ENCODE measurements at regions not wholly inside any gene's neighbourhood (a gene's known extent, or its start where the extent isn't known, plus 50 kb on each side); places are given as distances from the start of the nearest gene placed in this dataset.

GRCh38 chr13:32889986-32890565, 126.1 kb upstream of the KL start:
- no peaks in the 10 kb centered on the region for H3K27me3 Mint-ChIP-seq
- H3K9me3 Mint-ChIP-seq, result peaks cover 10% of the 10 kb centered on the region
- H3K4me3 Mint-ChIP-seq, result no peak overlapping the region
- H3K36me3 Mint-ChIP-seq, result peaks cover 5% of the 10 kb centered on the region
- no peak overlapping the region for H3K27ac Mint-ChIP-seq
- H3K4me1 Mint-ChIP-seq, result no peaks in the 10 kb centered on the region

- peaks cover 2% of the 10 kb centered on the region for H3K36me3 Mint-ChIP-seq
- no peak overlapping the region for H3K27ac Mint-ChIP-seq
- no peak overlapping the region for H3K4me3 Mint-ChIP-seq
- H3K27me3 Mint-ChIP-seq, result no peaks in the 10 kb centered on the region
- no peaks in the 10 kb centered on the region for H3K4me1 Mint-ChIP-seq
- peaks cover 4% of the 10 kb centered on the region for H3K9me3 Mint-ChIP-seq
Measured at GRCh38 chr13:32893176-32893575, 123.0 kb upstream of the KL start.

- H3K27me3 Mint-ChIP-seq, result no peaks in the 10 kb centered on the region
- peaks cover 2% of the 10 kb centered on the region for H3K36me3 Mint-ChIP-seq
- H3K9me3 Mint-ChIP-seq, result peaks cover 4% of the 10 kb centered on the region
- no peak overlapping the region for H3K4me3 Mint-ChIP-seq
- no peak overlapping the region for H3K27ac Mint-ChIP-seq
- no peaks in the 10 kb centered on the region for H3K4me1 Mint-ChIP-seq
Measured at GRCh38 chr13:32894589-32895001, 121.6 kb upstream of the KL start.

- no peaks in the 10 kb centered on the region for H3K4me1 Mint-ChIP-seq
- H3K4me3 Mint-ChIP-seq, result no peak overlapping the region
- H3K36me3 Mint-ChIP-seq, result peaks cover 2% of the 10 kb centered on the region
- no peak overlapping the region for H3K27ac Mint-ChIP-seq
- H3K9me3 Mint-ChIP-seq, result peaks cover 4% of the 10 kb centered on the region
- H3K27me3 Mint-ChIP-seq, result no peaks in the 10 kb centered on the region
Measured at GRCh38 chr13:32895296-32895695, 120.9 kb upstream of the KL start.

- H3K36me3 Mint-ChIP-seq, result peaks cover 2% of the 10 kb centered on the region
- no peaks in the 10 kb centered on the region for H3K27me3 Mint-ChIP-seq
- H3K4me1 Mint-ChIP-seq, result no peaks in the 10 kb centered on the region
- no peak overlapping the region for H3K4me3 Mint-ChIP-seq
- peaks cover 4% of the 10 kb centered on the region for H3K9me3 Mint-ChIP-seq
- H3K27ac Mint-ChIP-seq, result no peak overlapping the region
Measured at GRCh38 chr13:32897296-32897695, 118.9 kb upstream of the KL start.

- no peaks in the 10 kb centered on the region for H3K36me3 Mint-ChIP-seq
- H3K9me3 Mint-ChIP-seq, result no peaks in the 10 kb centered on the region
- H3K27ac Mint-ChIP-seq, result no peak overlapping the region
- peaks cover 18% of the 10 kb centered on the region for H3K4me1 Mint-ChIP-seq
- no peak overlapping the region for H3K4me3 Mint-ChIP-seq
- no peaks in the 10 kb centered on the region for H3K27me3 Mint-ChIP-seq
Measured at GRCh38 chr13:32902029-32902780, 114.0 kb upstream of the KL start.

GRCh38 chr13:32902874-32903273, 113.3 kb upstream of the KL start:
- Mint-ChIP-seq H3K9me3 (no peaks in the 10 kb centered on the region), H3K27me3 (no peaks in the 10 kb centered on the region), H3K27ac (no peak overlapping the region), H3K4me1 (peaks cover 18% of the 10 kb centered on the region), H3K36me3 (no peaks in the 10 kb centered on the region), H3K4me3 (no peak overlapping the region)

- Mint-ChIP-seq H3K4me1 (peaks cover 18% of the 10 kb centered on the region), H3K27ac (no peak overlapping the region), H3K36me3 (no peaks in the 10 kb centered on the region), H3K4me3 (no peak overlapping the region), H3K9me3 (no peaks in the 10 kb centered on the region), H3K27me3 (no peaks in the 10 kb centered on the region)
Measured at GRCh38 chr13:32903720-32904119, 112.5 kb upstream of the KL start.

- Mint-ChIP-seq H3K4me3 (no peak overlapping the region), H3K27ac (no peak overlapping the region), H3K4me1 (peaks cover 18% of the 10 kb centered on the region), H3K27me3 (no peaks in the 10 kb centered on the region), H3K36me3 (no peaks in the 10 kb centered on the region), H3K9me3 (no peaks in the 10 kb centered on the region)
Measured at GRCh38 chr13:32904266-32904665, 112.0 kb upstream of the KL start.

GRCh38 chr13:32905063-32905863, 111.0 kb upstream of the KL start:
- Mint-ChIP-seq H3K4me3 (peak overlapping the region; percentile 61), H3K27ac (peak overlapping the region; percentile 88), H3K4me1 (peaks cover 18% of the 10 kb centered on the region), H3K9me3 (no peaks in the 10 kb centered on the region), H3K27me3 (no peaks in the 10 kb centered on the region), H3K36me3 (no peaks in the 10 kb centered on the region)

- Mint-ChIP-seq H3K27ac (no peak overlapping the region), H3K4me1 (peaks cover 18% of the 10 kb centered on the region), H3K27me3 (no peaks in the 10 kb centered on the region), H3K9me3 (no peaks in the 10 kb centered on the region), H3K36me3 (no peaks in the 10 kb centered on the region), H3K4me3 (no peak overlapping the region)
Measured at GRCh38 chr13:32905864-32906180, 110.4 kb upstream of the KL start.

- Mint-ChIP-seq H3K4me3 (no peak overlapping the region), H3K27me3 (no peaks in the 10 kb centered on the region), H3K9me3 (no peaks in the 10 kb centered on the region), H3K4me1 (peaks cover 18% of the 10 kb centered on the region), H3K36me3 (no peaks in the 10 kb centered on the region), H3K27ac (no peak overlapping the region)
Measured at GRCh38 chr13:32907211-32907610, 109.0 kb upstream of the KL start.

- no peaks in the 10 kb centered on the region for H3K27me3 Mint-ChIP-seq
- no peaks in the 10 kb centered on the region for H3K9me3 Mint-ChIP-seq
- no peak overlapping the region for H3K4me3 Mint-ChIP-seq
- no peaks in the 10 kb centered on the region for H3K36me3 Mint-ChIP-seq
- no peak overlapping the region for H3K27ac Mint-ChIP-seq
- H3K4me1 Mint-ChIP-seq, result peaks cover 6% of the 10 kb centered on the region
Measured at GRCh38 chr13:32910530-32910929, 105.7 kb upstream of the KL start.

- no peaks in the 10 kb centered on the region for H3K36me3 Mint-ChIP-seq
- H3K4me3 Mint-ChIP-seq, result no peak overlapping the region
- no peaks in the 10 kb centered on the region for H3K4me1 Mint-ChIP-seq
- H3K9me3 Mint-ChIP-seq, result peaks cover 3% of the 10 kb centered on the region
- H3K27me3 Mint-ChIP-seq, result peaks cover 2% of the 10 kb centered on the region
- no peak overlapping the region for H3K27ac Mint-ChIP-seq
Measured at GRCh38 chr13:32911506-32911905, 104.7 kb upstream of the KL start.

GRCh38 chr13:32914686-32915085, 101.5 kb upstream of the KL start:
- H3K4me1 Mint-ChIP-seq, result peaks cover 5% of the 10 kb centered on the region
- H3K27me3 Mint-ChIP-seq, result peaks cover 3% of the 10 kb centered on the region
- peaks cover 11% of the 10 kb centered on the region for H3K9me3 Mint-ChIP-seq
- no peak overlapping the region for H3K27ac Mint-ChIP-seq
- no peak overlapping the region for H3K4me3 Mint-ChIP-seq
- no peaks in the 10 kb centered on the region for H3K36me3 Mint-ChIP-seq

GRCh38 chr13:32917504-32917903, 98.7 kb upstream of the KL start:
- H3K27me3 Mint-ChIP-seq, result peaks cover 3% of the 10 kb centered on the region
- H3K27ac Mint-ChIP-seq, result no peak overlapping the region
- peaks cover 5% of the 10 kb centered on the region for H3K4me1 Mint-ChIP-seq
- H3K36me3 Mint-ChIP-seq, result no peaks in the 10 kb centered on the region
- no peak overlapping the region for H3K4me3 Mint-ChIP-seq
- H3K9me3 Mint-ChIP-seq, result peaks cover 11% of the 10 kb centered on the region
